ENCODE measurements at regions not wholly inside any gene's neighbourhood (a gene's known extent, or its start where the extent isn't known, plus 50 kb on each side); places are given as distances from the start of the nearest gene placed in this dataset.
"Not testable (repeated sequence)": the region's sequence is repeated elsewhere in the genome, so short reads cannot be mapped to it uniquely, and the experiment has no call there.

DNA sequence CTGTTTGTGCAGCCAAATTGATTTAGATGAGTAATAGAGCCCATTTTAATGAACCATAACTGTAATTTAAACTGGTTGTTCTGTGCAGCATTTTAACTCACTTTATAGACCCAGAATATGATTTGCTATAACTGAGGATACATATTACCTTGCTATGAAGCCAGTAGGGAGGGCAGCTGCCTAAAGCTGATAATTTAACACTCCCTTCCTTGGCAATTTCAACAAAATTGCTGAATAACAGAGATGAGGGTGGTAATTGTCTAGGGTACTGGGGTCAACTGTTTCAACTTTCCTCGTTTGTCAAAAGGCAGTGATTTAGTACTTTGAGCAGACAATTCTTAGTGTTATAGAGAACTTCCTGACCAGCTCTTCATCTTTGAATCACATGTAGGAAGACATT is 304.9 kb upstream of the POU1F1 start:
- in situ Hi-C loops (cut with HindIII; ENCODE audit: low pct_unique_long_range_greater_than_20kb, low sequenced_read_pairs), result no loop called here
- TF ChIP-seq JUND (IDR thresholded peaks at IDR 0.05; ENCODE audit: low read depth), result no peak
- DNase-seq (ENCODE audit: low read depth in 1 of 2, low spot score in 1 of 2), result no peak

DNA sequence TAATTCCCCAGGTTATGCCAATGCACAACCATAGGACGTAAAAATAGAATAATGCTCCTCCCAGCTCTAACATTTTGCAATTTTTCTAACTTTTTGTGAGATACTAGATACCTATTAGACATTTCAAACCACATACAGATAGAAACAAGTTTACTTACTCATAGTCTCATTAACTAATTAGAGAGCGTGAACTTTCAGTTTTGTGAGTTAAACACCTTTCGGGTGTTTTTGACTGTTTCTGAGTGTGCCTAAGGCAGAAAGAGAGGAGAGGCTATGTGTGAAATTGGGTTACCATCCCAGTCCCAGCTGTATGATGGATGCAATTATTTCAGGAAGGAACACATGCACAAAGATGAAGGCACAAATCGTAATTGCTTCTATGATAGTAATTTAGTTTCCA is 300.4 kb upstream of the POU1F1 start:
- no peak for DNase-seq (ENCODE audit: low read depth in 1 of 2, low spot score in 1 of 2)
- in situ Hi-C loops (cut with HindIII; ENCODE audit: low pct_unique_long_range_greater_than_20kb, low sequenced_read_pairs), result no loop called here
- TF ChIP-seq JUND (IDR thresholded peaks at IDR 0.05; ENCODE audit: low read depth), result no peak

DNA sequence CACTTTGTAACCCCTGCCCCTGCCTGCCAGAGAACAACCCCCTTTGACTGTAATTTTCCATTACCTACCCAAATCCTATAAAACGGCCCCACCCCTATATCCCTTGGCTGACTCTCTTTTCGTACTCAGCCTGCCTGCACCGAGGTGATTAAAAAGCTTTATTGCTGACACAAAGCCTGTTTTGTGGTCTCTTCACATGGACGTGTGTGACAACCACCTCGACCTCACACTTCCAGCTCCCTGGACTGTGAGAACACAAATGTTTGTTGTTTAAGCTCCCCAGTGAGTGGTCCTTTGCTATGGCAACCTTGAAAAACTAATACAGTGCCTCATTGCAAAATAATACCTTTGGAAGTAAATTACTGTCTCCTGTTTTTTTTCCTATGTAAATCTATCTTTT is 299.2 kb upstream of the POU1F1 start:
- no peak for TF ChIP-seq JUND (IDR thresholded peaks at IDR 0.05; ENCODE audit: low read depth)
- DNase-seq (ENCODE audit: low read depth in 1 of 2, low spot score in 1 of 2), result no peak
- in situ Hi-C loops (cut with HindIII; ENCODE audit: low pct_unique_long_range_greater_than_20kb, low sequenced_read_pairs), result no loop called here

DNA sequence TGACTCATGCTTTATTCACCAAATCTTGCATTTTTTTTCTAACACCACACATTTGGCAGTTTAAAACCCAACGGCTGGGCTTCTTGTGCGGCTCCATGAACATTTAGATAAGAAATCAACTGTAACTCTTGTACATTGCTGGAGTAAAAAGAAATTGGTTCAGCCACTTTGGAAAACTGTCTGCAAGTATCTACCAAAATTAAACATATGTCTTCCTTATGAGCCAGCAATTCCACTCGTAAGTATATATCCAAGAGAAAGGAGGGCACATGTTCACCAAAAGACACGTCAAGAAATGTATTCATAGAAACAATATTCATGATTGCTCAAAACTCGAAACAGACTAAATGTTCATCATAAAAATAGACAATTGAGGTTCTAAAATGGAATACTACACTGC is 291.9 kb upstream of the POU1F1 start:
- TF ChIP-seq JUND (IDR thresholded peaks at IDR 0.05; ENCODE audit: low read depth), result no peak
- in situ Hi-C loops (cut with HindIII; ENCODE audit: low pct_unique_long_range_greater_than_20kb, low sequenced_read_pairs), result no loop called here
- DNase-seq (ENCODE audit: low read depth in 1 of 2, low spot score in 1 of 2), result no peak

DNA sequence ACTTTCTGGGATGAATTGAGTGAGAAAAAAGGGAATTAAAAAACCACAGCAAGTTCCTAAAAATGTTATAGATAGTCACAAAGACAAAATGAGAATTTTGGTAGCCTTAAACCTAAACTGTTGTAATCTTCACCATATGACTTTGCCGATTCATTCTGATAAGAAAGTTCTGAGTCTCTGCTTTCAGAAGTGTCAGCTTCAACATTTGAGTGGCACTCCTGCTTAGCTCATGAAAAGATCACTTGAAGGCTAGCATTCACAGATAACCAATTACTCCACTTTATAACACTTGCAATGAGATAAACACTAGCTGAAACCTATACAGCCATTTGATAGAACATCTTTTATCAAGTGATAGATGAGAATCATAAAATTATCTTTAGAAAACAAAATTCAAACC is 288.1 kb upstream of the POU1F1 start:
- no peak for TF ChIP-seq JUND (IDR thresholded peaks at IDR 0.05; ENCODE audit: low read depth)
- no peak for DNase-seq (ENCODE audit: low read depth in 1 of 2, low spot score in 1 of 2)
- in situ Hi-C loops (cut with HindIII; ENCODE audit: low pct_unique_long_range_greater_than_20kb, low sequenced_read_pairs), result no loop called here

DNA sequence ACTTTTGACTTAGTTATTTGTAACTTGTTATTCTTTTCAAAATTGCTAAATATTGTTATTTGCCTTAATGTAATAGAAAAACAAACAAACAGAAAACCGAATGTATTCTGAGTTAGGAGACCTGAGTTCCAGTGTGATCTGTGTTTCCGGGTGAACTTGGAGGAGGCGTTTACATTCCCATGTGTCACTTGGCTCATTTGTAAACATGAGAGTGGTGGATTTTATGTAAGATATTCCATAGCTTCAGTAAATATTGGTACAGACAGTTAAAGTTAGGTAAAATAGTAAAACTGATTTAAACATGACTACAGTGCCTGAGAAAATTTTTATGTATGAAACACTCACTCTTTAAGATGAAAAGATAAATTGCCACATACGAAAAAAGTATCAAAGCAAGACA is 287.3 kb upstream of the POU1F1 start:
- in situ Hi-C loops (cut with HindIII; ENCODE audit: low pct_unique_long_range_greater_than_20kb, low sequenced_read_pairs), result no loop called here
- no peak for TF ChIP-seq JUND (IDR thresholded peaks at IDR 0.05; ENCODE audit: low read depth)
- DNase-seq (ENCODE audit: low read depth in 1 of 2, low spot score in 1 of 2), result peak in 1 of 2 experiments; percentile 27

DNA sequence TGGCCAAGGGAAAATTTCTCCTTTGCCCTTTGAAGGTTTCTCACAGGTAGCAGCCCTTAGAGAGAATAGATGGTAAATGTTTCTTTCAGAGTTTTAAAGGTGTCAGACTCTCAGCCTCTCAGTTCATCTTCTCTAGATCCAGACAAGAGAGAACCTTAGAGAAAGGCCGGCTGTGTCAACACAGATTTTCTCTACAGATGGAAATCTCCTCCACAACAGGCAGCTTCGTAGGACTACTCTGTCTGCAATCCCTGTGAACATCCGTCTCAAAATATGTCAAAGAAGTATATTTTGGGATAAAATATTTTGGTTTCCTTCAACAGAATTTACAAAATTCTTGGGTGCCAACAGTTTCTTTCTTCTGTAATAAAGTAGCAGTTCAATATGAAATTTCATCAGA is 282.1 kb upstream of the POU1F1 start:
- DNase-seq (ENCODE audit: low read depth in 1 of 2, low spot score in 1 of 2), result no peak
- in situ Hi-C loops (cut with HindIII; ENCODE audit: low pct_unique_long_range_greater_than_20kb, low sequenced_read_pairs), result no loop called here
- TF ChIP-seq JUND (IDR thresholded peaks at IDR 0.05; ENCODE audit: low read depth), result no peak

DNA sequence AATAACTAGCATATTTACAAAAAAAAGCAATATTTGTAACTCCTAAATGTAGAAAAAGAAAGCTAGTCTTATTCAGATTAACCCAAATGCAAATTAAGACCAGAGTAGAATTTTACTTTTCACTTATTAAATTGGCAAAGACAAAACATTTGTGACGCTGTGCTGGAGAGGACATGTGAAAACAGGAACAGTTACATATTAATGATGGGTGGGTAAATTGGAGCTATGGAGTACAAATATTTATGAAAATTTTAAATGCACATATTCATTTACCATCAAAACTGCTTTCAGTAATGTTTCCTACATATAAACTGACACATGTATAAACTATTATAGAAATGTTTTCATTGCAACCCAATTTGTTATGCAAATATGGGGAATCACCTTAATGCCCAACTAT is 278.9 kb upstream of the POU1F1 start:
- TF ChIP-seq JUND (IDR thresholded peaks at IDR 0.05; ENCODE audit: low read depth), result no peak
- no peak for DNase-seq (ENCODE audit: low read depth in 1 of 2, low spot score in 1 of 2)
- in situ Hi-C loops (cut with HindIII; ENCODE audit: low pct_unique_long_range_greater_than_20kb, low sequenced_read_pairs), result no loop called here

DNA sequence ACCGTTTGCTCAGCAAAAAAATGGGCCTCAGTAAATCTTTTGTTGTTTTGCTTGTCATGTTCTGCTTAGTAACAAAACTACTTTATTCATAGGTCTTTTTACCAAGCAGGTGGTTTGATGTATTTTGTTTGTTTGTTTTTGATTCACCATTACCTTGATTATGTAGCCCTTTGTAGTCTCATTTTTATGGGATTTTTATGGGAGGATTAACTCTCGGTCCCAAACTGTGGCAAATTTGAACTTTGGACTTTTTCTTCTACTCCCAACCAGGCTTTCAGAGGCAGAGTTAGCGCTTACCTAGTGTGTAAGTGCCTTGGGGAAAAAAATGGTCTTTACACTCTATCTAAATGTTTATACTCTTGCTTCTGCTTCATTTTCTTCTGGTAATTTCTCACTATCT is 276.7 kb upstream of the POU1F1 start:
- no peak for TF ChIP-seq JUND (IDR thresholded peaks at IDR 0.05; ENCODE audit: low read depth)
- in situ Hi-C loops (cut with HindIII; ENCODE audit: low pct_unique_long_range_greater_than_20kb, low sequenced_read_pairs), result no loop called here
- DNase-seq (ENCODE audit: low read depth in 1 of 2, low spot score in 1 of 2), result no peak

DNA sequence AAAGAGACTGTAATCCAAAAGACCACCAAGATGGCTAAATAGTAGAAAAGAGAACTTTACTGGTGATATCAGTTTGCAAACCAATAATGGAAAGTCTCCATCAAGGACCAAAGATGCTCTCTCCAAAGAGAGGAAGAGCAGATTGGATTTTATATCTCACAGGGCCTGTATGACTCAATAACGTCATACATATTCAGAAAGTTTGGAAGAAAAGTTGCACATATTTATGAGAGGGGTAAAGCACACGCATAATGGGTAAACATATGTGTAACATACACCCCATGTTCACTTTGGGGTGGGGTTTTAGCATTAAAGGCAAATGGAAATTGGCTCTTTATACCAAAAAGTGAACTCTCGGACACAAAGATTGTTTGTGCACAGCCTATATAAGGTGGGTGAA is 274.5 kb upstream of the POU1F1 start:
- TF ChIP-seq JUND (IDR thresholded peaks at IDR 0.05; ENCODE audit: low read depth), result no peak
- in situ Hi-C loops (cut with HindIII; ENCODE audit: low pct_unique_long_range_greater_than_20kb, low sequenced_read_pairs), result no loop called here

DNA sequence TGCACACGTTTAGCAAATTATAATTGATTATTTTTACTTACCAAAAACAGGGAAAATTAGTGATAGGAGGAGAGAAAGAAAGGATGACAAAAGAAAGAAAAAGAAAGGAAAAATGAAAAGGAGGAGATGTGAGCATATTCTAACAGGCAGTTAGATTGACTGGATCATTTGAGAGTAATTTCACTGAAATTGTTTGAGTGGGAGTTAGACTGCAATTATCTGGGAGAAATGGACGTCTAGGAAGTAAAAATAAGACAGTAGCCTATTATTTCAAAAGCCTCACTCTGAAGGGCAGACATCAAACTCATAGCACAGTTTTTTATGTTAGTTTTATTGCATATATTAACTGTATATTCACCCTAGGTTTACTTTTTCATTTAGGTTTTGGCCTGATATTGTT is 272.8 kb upstream of the POU1F1 start:
- no peak for DNase-seq (ENCODE audit: low read depth in 1 of 2, low spot score in 1 of 2)
- in situ Hi-C loops (cut with HindIII; ENCODE audit: low pct_unique_long_range_greater_than_20kb, low sequenced_read_pairs), result no loop called here
- no peak for TF ChIP-seq JUND (IDR thresholded peaks at IDR 0.05; ENCODE audit: low read depth)

More for the DNA sequence above, 274.5 kb upstream of the POU1F1 start:
- no peak for DNase-seq (ENCODE audit: low read depth in 1 of 2, low spot score in 1 of 2)

DNA sequence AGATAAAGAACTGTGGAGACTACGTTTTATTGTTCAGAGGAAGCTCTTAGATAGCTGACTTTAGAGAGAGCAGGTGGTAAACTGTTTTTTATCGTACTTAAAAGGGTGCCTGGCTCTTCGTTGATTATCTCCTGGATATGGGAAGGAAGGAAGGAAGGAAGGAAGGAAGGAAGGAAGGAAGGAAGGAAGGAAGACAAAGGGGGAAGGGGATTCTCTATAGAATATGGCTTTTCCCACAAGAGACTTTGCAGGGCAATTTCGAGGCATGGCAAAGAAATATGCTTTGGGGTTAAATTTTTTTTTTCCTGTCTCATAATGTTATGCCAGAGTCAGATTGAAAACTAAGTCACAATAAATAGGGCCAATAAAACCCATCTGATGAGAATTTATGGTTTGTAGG is 271.9 kb upstream of the POU1F1 start:
- no peak for TF ChIP-seq JUND (IDR thresholded peaks at IDR 0.05; ENCODE audit: low read depth)
- in situ Hi-C loops (cut with HindIII; ENCODE audit: low pct_unique_long_range_greater_than_20kb, low sequenced_read_pairs), result no loop called here
- no peak for DNase-seq (ENCODE audit: low read depth in 1 of 2, low spot score in 1 of 2)

DNA sequence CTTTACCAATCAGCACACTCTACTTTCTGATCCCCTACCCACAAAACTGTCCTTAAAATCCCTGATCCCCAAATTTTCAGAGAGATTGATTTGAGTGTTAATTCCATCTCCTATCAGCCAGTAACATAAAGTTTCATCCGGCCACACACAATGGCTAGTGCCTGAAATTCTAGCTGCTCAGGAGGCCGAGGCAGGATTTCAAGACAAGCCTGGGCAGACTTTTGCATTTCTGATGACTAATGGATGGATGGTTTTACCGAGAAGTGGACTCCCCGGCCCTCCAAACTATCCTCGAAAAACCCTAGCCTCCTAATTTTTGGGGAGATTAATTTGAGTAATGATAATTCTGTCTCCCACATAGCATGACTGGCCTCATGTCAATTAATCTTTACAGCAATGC is 269.8 kb upstream of the POU1F1 start:
- no peak for DNase-seq (ENCODE audit: low read depth in 1 of 2, low spot score in 1 of 2)
- in situ Hi-C loops (cut with HindIII; ENCODE audit: low pct_unique_long_range_greater_than_20kb, low sequenced_read_pairs), result no loop called here
- no peak for TF ChIP-seq JUND (IDR thresholded peaks at IDR 0.05; ENCODE audit: low read depth)

DNA sequence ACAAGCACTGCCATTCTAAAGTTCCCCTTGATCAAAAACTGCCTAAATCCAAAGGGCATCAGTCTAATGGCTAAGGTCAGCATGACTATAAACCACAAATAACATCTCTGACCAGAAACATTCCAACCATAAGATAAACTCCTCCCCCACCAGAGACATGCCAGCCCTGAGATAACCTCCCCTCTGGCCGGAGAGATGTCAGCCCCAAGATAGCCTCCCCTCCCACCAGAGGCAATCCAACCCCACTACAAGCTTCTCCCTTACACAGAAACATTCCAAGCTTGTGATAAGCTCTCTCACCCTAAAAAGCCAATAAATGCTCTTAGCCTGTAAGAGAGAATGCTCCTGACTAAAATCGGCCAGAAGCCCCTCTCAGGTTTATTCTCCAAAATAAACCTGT is 267.0 kb upstream of the POU1F1 start:
- in situ Hi-C loops (cut with HindIII; ENCODE audit: low pct_unique_long_range_greater_than_20kb, low sequenced_read_pairs); DNase-seq (ENCODE audit: low read depth in 1 of 2, low spot score in 1 of 2): not testable (repeated sequence)

DNA sequence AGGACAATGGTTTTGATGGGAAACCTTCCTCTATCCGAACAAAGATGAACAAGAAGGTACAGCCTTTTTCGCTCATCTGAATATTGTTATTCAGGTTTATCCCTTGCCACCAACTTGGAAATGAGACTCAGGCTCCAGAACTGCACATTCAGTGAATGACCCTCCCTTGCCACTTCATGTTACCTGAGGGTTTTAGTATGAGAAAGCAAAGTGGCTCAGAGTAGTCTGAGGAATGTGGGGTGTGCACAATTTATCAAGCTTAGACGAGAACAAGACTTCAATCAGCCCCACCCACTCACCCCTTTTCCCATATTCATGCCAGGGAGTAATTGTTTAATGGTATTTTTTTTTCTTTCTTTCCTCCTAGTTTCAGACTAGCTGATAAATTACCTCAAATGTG is 265.3 kb upstream of the POU1F1 start:
- TF ChIP-seq JUND (IDR thresholded peaks at IDR 0.05; ENCODE audit: low read depth), result no peak
- in situ Hi-C loops (cut with HindIII; ENCODE audit: low pct_unique_long_range_greater_than_20kb, low sequenced_read_pairs), result no loop called here
- no peak for DNase-seq (ENCODE audit: low read depth in 1 of 2, low spot score in 1 of 2)

DNA sequence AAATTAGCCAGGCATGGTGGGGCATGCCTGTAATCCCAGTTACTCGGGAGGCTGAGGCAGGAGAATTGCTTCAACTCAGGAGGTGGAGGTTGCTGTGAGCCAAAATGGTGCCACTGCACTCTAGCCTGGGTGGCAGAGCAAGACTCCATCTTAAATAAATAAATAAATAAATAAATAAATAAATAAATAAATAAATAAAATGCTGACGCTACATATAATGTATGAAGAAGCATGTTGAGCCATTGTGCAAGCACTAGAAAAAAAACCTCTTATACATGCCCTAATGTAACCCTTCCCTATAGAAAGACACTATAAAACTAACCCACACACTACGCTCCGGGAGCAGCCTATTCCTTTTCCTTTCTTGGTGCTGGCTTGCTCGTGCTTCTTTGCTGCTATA is 262.3 kb upstream of the POU1F1 start:
- in situ Hi-C loops (cut with HindIII; ENCODE audit: low pct_unique_long_range_greater_than_20kb, low sequenced_read_pairs); DNase-seq (ENCODE audit: low read depth in 1 of 2, low spot score in 1 of 2): not testable (repeated sequence)

Data from T47D (cell line).